HepG2 (cell line): ENCODE measurements at regions not wholly inside any gene's neighbourhood (a gene's known extent, or its start where the extent isn't known, plus 50 kb on each side); places are given as distances from the start of the nearest gene placed in this dataset.

Experiments used
- AKNA ChIP-seq: sonication (generic); formaldehyde crosslinking; IDR thresholded peaks from 2 replicates; pipeline ENCODE4 v1.4.0; 2020; ENCODE audit warnings: missing genetic modification reagents, borderline replicate concordance
- BCLAF1 ChIP-seq: fragments of 450-650 bp; IDR thresholded peaks from 2 replicates; pipeline ENCODE4 v1.6.1; 2017; ENCODE audit warnings: mild to moderate bottlenecking
- CREBL2 ChIP-seq: sonication (generic); formaldehyde crosslinking; IDR thresholded peaks from 2 replicates; pipeline ENCODE4 v1.8.1; 2023; ENCODE audit warnings: missing genetic modification reagents, mild to moderate bottlenecking, borderline replicate concordance
- FOXK2 ChIP-seq: fragments of 450-650 bp; IDR thresholded peaks from 2 replicates; pipeline ENCODE4 v1.6.1; 2016
- GLI4 ChIP-seq: sonication (generic); formaldehyde crosslinking; IDR thresholded peaks from 2 replicates; pipeline ENCODE4 v1.5.1; 2020; ENCODE audit warnings: missing genetic modification reagents, mild to moderate bottlenecking, moderate library complexity, borderline replicate concordance
- KLF15 ChIP-seq: sonication (generic); formaldehyde crosslinking; IDR thresholded peaks from 2 replicates; pipeline ENCODE4 v1.8.1; 2023; ENCODE audit warnings: borderline replicate concordance, mild to moderate bottlenecking, inconsistent platforms, missing genetic modification reagents, mixed read lengths
- LRRFIP1 ChIP-seq: sonication (generic); formaldehyde crosslinking; conservative IDR thresholded peaks from 2 replicates; pipeline ENCODE4 v1.4.0; 2020; ENCODE audit warnings: missing genetic modification reagents
- PRDM4 ChIP-seq: sonication (generic); formaldehyde crosslinking; IDR thresholded peaks from 2 replicates; pipeline ENCODE4 v1.9.0; 2021; ENCODE audit warnings: missing genetic modification reagents, borderline replicate concordance
- SOX6 ChIP-seq, 2 experiments: fragments of 450-650 bp in 1 of 2; sonication (generic) in 1 of 2; formaldehyde crosslinking in 1 of 2; IDR thresholded peaks; 2 replicates each; pipeline versions ENCODE4 v1.4.0 to v1.6.1; 2017 to 2020; ENCODE audit warnings: antibody characterized with exemption in 1 of 2, mild to moderate bottlenecking in 1 of 2, missing genetic modification reagents in 1 of 2
- SRSF9 ChIP-seq: fragments of 200-400 bp; formaldehyde crosslinking; IDR thresholded peaks from 2 replicates; pipeline ENCODE4 v1.6.1; 2018; ENCODE audit warnings: borderline replicate concordance, mild to moderate bottlenecking, low read depth, low read length; ENCODE audit not compliant: insufficient read depth, poor library complexity, severe bottlenecking
- TAF15 ChIP-seq: fragments of 200-400 bp; formaldehyde crosslinking; IDR thresholded peaks from one replicate; pipeline ENCODE4 v1.6.1; 2018; ENCODE audit warnings: mild to moderate bottlenecking, low read depth, low read length; ENCODE audit not compliant: poor library complexity, severe bottlenecking
- ZKSCAN1 ChIP-seq: fragments of 150-350 bp; IDR thresholded peaks from 2 replicates; pipeline ENCODE4 v1.6.1; 2014; ENCODE audit warnings: low read length
- ZNF530 ChIP-seq: sonication (generic); formaldehyde crosslinking; IDR thresholded peaks from 2 replicates; pipeline ENCODE4 v1.5.0; 2020; ENCODE audit warnings: low read depth, mild to moderate bottlenecking, missing genetic modification reagents
- ZNF543 ChIP-seq: sonication (generic); formaldehyde crosslinking; IDR thresholded peaks from 2 replicates; pipeline ENCODE4 v1.4.0; 2020; ENCODE audit warnings: mild to moderate bottlenecking, missing genetic modification reagents
- ZNF614 ChIP-seq: IDR thresholded peaks from 2 replicates; pipeline ENCODE4 v1.6.1; 2018; ENCODE audit warnings: missing biosample characterization, missing genetic modification reagents, inconsistent platforms, borderline replicate concordance
- ZNF746 ChIP-seq: sonication (generic); formaldehyde crosslinking; IDR thresholded peaks from 2 replicates; pipeline ENCODE4 v1.8.0; 2022; ENCODE audit warnings: mild to moderate bottlenecking, missing genetic modification reagents
- ZNF766 ChIP-seq: sonication (generic); formaldehyde crosslinking; IDR thresholded peaks from 2 replicates; pipeline ENCODE4 v1.5.0; 2020; ENCODE audit warnings: missing genetic modification reagents, borderline replicate concordance

- TF ChIP-seq KLF15 (CRISPR knock-in tag) (no peak), BCLAF1 (no peak), GLI4 (CRISPR knock-in tag) (no peak), ZNF614 (CRISPR knock-in tag) (no peak), FOXK2 (no peak), ZNF543 (CRISPR knock-in tag) (no peak), SOX6 (IDR thresholded peaks at IDR 0.05) (no peak), SOX6 (CRISPR knock-in tag; IDR thresholded peaks at IDR 0.05) (peak; percentile 66), SRSF9 (no peak), AKNA (CRISPR knock-in tag) (no peak), TAF15 (no peak), ZNF746 (CRISPR knock-in tag) (no peak), LRRFIP1 (CRISPR knock-in tag) (no peak), ZNF766 (CRISPR knock-in tag) (no peak), CREBL2 (CRISPR knock-in tag) (no peak), ZKSCAN1 (no peak), ZNF530 (CRISPR knock-in tag) (no peak), PRDM4 (CRISPR knock-in tag) (no peak)
Measured at GRCh38 chrX:129123795-129124194, 399.5 kb downstream of the SMARCA1 start (continued).
